Stomach (tissue), 8 donors: ENCODE measurements at regions not wholly inside any gene's neighbourhood (a gene's known extent, or its start where the extent isn't known, plus 50 kb on each side); places are given as distances from the start of the nearest gene placed in this dataset.

ENCODE experiments used
- DNase-seq, 2 donors: peaks; one replicate each; pipeline versions ENCODE4 v3.0.0 to v3.0.0-alpha.2; 2013 to 2019
- H3K27ac ChIP-seq, 5 donors: fragments of 200-600 bp in 4 of 5; sonication (generic) in 4 of 5; one replicate each; pipeline ENCODE4 v1.5.1; 2013 to 2019; ENCODE audit warnings: mild to moderate bottlenecking in 1 of 5, moderate library complexity in 1 of 5
- H3K27me3 ChIP-seq, 3 donors: fragments of 200-600 bp; sonication (generic); one replicate each; pipeline ENCODE4 v1.5.1; 2017 to 2019; ENCODE audit warnings: mixed run types in 1 of 3
- H3K36me3 ChIP-seq, 4 donors: fragments of 200-600 bp; sonication (generic); 1 replicate in 3 of 4; 2 replicates in 1 of 4; pipeline ENCODE4 v1.5.1; 2016 to 2019
- H3K4me1 ChIP-seq, 4 donors: fragments of 200-600 bp; sonication (generic); one replicate each; pipeline ENCODE4 v1.5.1; 2016 to 2019
- H3K4me3 ChIP-seq, 4 donors: fragments of 200-600 bp; sonication (generic) in 3 of 4; one replicate each; pipeline ENCODE4 v1.5.1; 2016 to 2019; ENCODE audit warnings: mild to moderate bottlenecking in 1 of 4
- H3K9me3 ChIP-seq, 4 donors: fragments of 200-600 bp; sonication (generic); one replicate each; pipeline ENCODE4 v1.5.1; 2016 to 2019
- CTCF ChIP-seq, 7 experiments: fragments of 450-650 bp in 4 of 7; fragments of 200-600 bp in 3 of 7; sonication (generic) in 3 of 7; IDR thresholded peaks; one replicate each; pipeline ENCODE4 v1.5.1; 2016 to 2019; ENCODE audit warnings: antibody characterized with exemption in 7 of 7, control low read depth in 2 of 7, mild to moderate bottlenecking in 1 of 7
- EP300 ChIP-seq: sonication (generic); formaldehyde crosslinking; IDR thresholded peaks from one replicate; pipeline ENCODE4 v1.6.1; 2017; ENCODE audit warnings: antibody characterized with exemption
- POLR2A ChIP-seq, 4 donors: fragments of 450-650 bp; IDR thresholded peaks; one replicate each; pipeline ENCODE4 v1.6.1; 2016; ENCODE audit warnings: antibody characterized with exemption in 4 of 4, control low read depth in 2 of 4, mild to moderate bottlenecking in 1 of 4, moderate library complexity in 1 of 4
- POLR2AphosphoS5 ChIP-seq, 3 donors: sonication (generic); formaldehyde crosslinking; IDR thresholded peaks; one replicate each; pipeline ENCODE4 v1.6.1; 2016; ENCODE audit warnings: antibody characterized with exemption in 3 of 3
- WGBS, 5 donors: extraction: QIAGEN DNeasy Blood & Tissue Kit in 3 of 5; methylation state at CpG; one replicate each; pipeline versions ENCODE4 v1.1.5 to v1.1.7; 2013 to 2018; 5-methylcytosine and 5-hydroxymethylcytosine counted together
- intact Hi-C: fragments of 100-400 bp; cut with DNase I; formaldehyde crosslinking; loops from one replicate; pipeline ENCODE4 v1.15.1; 2023; ENCODE audit warnings: low total_unique reads
- donor health status: healthy with polysubstance abuse.
- donor health status: Bipolar disorder and iron deficiency.
- donor health status: healthy.

GRCh38 chr1:80668372-80668771 lies 1132.4 kb upstream of the ADGRL2 start:
- no peak overlapping the region for H3K4me3 ChIP-seq
- no peaks in the 10 kb centered on the region for H3K4me1 ChIP-seq
- H3K9me3 ChIP-seq, result no peaks in the 10 kb centered on the region
- TF ChIP-seq POLR2A (IDR thresholded peaks at IDR 0.05) (no peak), POLR2AphosphoS5 (IDR thresholded peaks at IDR 0.05) (no peak), CTCF (IDR thresholded peaks at IDR 0.05) (no peak), EP300 (no peak)
- intact Hi-C loops, result no loop called here
- DNase-seq, result no peak
- no peaks in the 10 kb centered on the region for H3K27me3 ChIP-seq
- 44 to 70% (median 63%) methylated on average over 1 of the region's 1 CpG for WGBS, 5 donors
- H3K36me3 ChIP-seq, result no peaks in the 10 kb centered on the region
- no peak overlapping the region for H3K27ac ChIP-seq

- no peak for DNase-seq
- H3K9me3 ChIP-seq, result no peaks in the 10 kb centered on the region
- no peaks in the 10 kb centered on the region for H3K4me1 ChIP-seq
- no peaks in the 10 kb centered on the region for H3K27me3 ChIP-seq
- no peaks in the 10 kb centered on the region for H3K36me3 ChIP-seq
- no peak overlapping the region for H3K27ac ChIP-seq
- intact Hi-C loops, result no loop called here
- no peak for TF ChIP-seq EP300
- TF ChIP-seq POLR2AphosphoS5 (IDR thresholded peaks at IDR 0.05), result no peak
- no peak for TF ChIP-seq CTCF (IDR thresholded peaks at IDR 0.05)
- TF ChIP-seq POLR2A (IDR thresholded peaks at IDR 0.05), result no peak
- H3K4me3 ChIP-seq, result no peak overlapping the region
These were observed 1134.7 kb upstream of the ADGRL2 start for GRCh38 chr1:80666073-80666472.

- H3K4me3 ChIP-seq, result no peak overlapping the region
- H3K27ac ChIP-seq, result no peak overlapping the region
- TF ChIP-seq POLR2A (IDR thresholded peaks at IDR 0.05), result no peak
- TF ChIP-seq EP300, result no peak
- no peak for TF ChIP-seq CTCF (IDR thresholded peaks at IDR 0.05)
- no peak for TF ChIP-seq POLR2AphosphoS5 (IDR thresholded peaks at IDR 0.05)
- no peak for DNase-seq
- H3K27me3 ChIP-seq, result no peaks in the 10 kb centered on the region
- H3K36me3 ChIP-seq, result no peaks in the 10 kb centered on the region
- no peaks in the 10 kb centered on the region for H3K9me3 ChIP-seq
- intact Hi-C loops, result no loop called here
- peaks cover 0 to 15% (median 4%) of the 10 kb centered on the region in 4 donors for H3K4me1 ChIP-seq
- 74 to 88% (median 86%) methylated on average over 5 of the region's 5 CpGs for WGBS, 5 donors
These were observed 1141.6 kb upstream of the ADGRL2 start for GRCh38 chr1:80659161-80659560.

GRCh38 chr1:80657707-80658106 lies 1143.0 kb upstream of the ADGRL2 start:
- no peak for TF ChIP-seq POLR2AphosphoS5 (IDR thresholded peaks at IDR 0.05)
- TF ChIP-seq CTCF (IDR thresholded peaks at IDR 0.05), result no peak
- no peak for TF ChIP-seq POLR2A (IDR thresholded peaks at IDR 0.05)
- TF ChIP-seq EP300, result no peak
- Histone ChIP-seq H3K9me3 (no peaks in the 10 kb centered on the region), H3K27ac (no peak overlapping the region), H3K27me3 (no peaks in the 10 kb centered on the region), H3K36me3 (no peaks in the 10 kb centered on the region), H3K4me3 (no peak overlapping the region), H3K4me1 (peaks cover 0 to 15% (median 4%) of the 10 kb centered on the region in 4 donors)
- intact Hi-C loops, result no loop called here
- 63 to 83% (median 71%) methylated on average over 1 of the region's 1 CpG for WGBS, 5 donors
- no peak for DNase-seq
